ENCODE measurements at regions not wholly inside any gene's neighbourhood (a gene's known extent, or its start where the extent isn't known, plus 50 kb on each side); places are given as distances from the start of the nearest gene placed in this dataset.

DNA sequence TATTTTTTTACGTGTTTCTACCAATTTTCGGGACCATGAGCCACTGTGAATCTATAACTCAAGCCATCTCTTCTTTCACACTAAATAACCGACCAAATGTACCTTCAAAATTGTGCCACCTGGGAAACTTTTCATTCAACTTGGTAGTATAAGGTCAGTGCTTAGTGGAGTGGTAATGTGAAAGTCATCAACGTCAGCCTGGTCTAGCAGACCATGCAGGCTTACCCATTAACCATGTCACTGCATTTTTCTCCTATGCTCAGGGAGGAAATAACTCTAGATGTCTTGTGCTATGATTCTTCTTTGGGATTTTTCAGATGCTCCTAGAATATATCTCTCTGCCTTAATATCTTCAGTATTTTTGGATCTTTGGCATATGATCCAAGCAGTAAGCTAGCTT, 1075.4 kb upstream of the POT1 start:
- TF ChIP-seq, protein P1, sequence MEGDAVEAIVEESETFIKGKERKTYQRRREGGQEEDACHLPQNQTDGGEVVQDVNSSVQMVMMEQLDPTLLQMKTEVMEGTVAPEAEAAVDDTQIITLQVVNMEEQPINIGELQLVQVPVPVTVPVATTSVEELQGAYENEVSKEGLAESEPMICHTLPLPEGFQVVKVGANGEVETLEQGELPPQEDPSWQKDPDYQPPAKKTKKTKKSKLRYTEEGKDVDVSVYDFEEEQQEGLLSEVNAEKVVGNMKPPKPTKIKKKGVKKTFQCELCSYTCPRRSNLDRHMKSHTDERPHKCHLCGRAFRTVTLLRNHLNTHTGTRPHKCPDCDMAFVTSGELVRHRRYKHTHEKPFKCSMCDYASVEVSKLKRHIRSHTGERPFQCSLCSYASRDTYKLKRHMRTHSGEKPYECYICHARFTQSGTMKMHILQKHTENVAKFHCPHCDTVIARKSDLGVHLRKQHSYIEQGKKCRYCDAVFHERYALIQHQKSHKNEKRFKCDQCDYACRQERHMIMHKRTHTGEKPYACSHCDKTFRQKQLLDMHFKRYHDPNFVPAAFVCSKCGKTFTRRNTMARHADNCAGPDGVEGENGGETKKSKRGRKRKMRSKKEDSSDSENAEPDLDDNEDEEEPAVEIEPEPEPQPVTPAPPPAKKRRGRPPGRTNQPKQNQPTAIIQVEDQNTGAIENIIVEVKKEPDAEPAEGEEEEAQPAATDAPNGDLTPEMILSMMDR (IDR thresholded peaks at IDR 0.05), result no peak
- no peak for TF ChIP-seq POLR2A (IDR thresholded peaks at IDR 0.05)

All from thyroid gland (tissue), 4 donors.